HG03342 (cell line): ENCODE measurements at regions not wholly inside any gene's neighbourhood (a gene's known extent, or its start where the extent isn't known, plus 50 kb on each side); places are given as distances from the start of the nearest gene placed in this dataset.

Source experiments
- ATAC-seq: cut with Tn5 transposase; IDR thresholded peaks from one replicate; pipeline ENCODE4 v1.9.1; 2021; ENCODE audit warnings: mild to moderate bottlenecking, moderate library complexity; ENCODE audit not compliant: unreplicated experiment

GRCh38 chr3:72698154-72698917 lies 149.9 kb downstream of the SHQ1 start:
- ATAC-seq: no peak

- ATAC-seq: no peak
These were observed 150.5 kb downstream of the SHQ1 start for GRCh38 chr3:72697717-72698116.

- no peak for ATAC-seq
These were observed 151.4 kb downstream of the SHQ1 start for GRCh38 chr3:72696815-72697214.

GRCh38 chr3:72694398-72694797 lies 153.8 kb downstream of the SHQ1 start:
- no peak for ATAC-seq

- no peak for ATAC-seq
These were observed 155.3 kb downstream of the SHQ1 start for GRCh38 chr3:72692990-72693389.

GRCh38 chr3:72690629-72691028 lies 157.6 kb downstream of the SHQ1 start:
- ATAC-seq: no peak

GRCh38 chr3:72682936-72683452 lies 165.3 kb downstream of the SHQ1 start:
- ATAC-seq: peak; percentile 61

GRCh38 chr3:72681598-72681997 lies 166.6 kb downstream of the SHQ1 start:
- no peak for ATAC-seq

GRCh38 chr3:72680766-72681165 lies 167.5 kb downstream of the SHQ1 start:
- ATAC-seq: no peak

- ATAC-seq: no peak
These were observed 168.6 kb downstream of the SHQ1 start for GRCh38 chr3:72679540-72680198.

- ATAC-seq: no peak
These were observed 169.4 kb downstream of the SHQ1 start for GRCh38 chr3:72678867-72679266.

- ATAC-seq: no peak
These were observed 169.9 kb downstream of the SHQ1 start for GRCh38 chr3:72678380-72678779.

GRCh38 chr3:72675243-72675642 lies 173.0 kb downstream of the SHQ1 start:
- ATAC-seq: no peak

GRCh38 chr3:72673011-72673771 lies 175.1 kb downstream of the SHQ1 start:
- ATAC-seq: no peak

GRCh38 chr3:72669224-72669623 lies 179.0 kb downstream of the SHQ1 start:
- ATAC-seq: no peak

- no peak for ATAC-seq
These were observed 181.8 kb downstream of the SHQ1 start for GRCh38 chr3:72666447-72666755.

- ATAC-seq: no peak
These were observed 182.4 kb downstream of the SHQ1 start for GRCh38 chr3:72665701-72666446.

GRCh38 chr3:72665103-72665502 lies 183.1 kb downstream of the SHQ1 start:
- ATAC-seq: no peak

GRCh38 chr3:72664184-72664975 lies 183.9 kb downstream of the SHQ1 start:
- no peak for ATAC-seq

- no peak for ATAC-seq
These were observed 184.8 kb downstream of the SHQ1 start for GRCh38 chr3:72663429-72663828.
